HEK293T (cell line): ENCODE measurements at regions not wholly inside any gene's neighbourhood (a gene's known extent, or its start where the extent isn't known, plus 50 kb on each side); places are given as distances from the start of the nearest gene placed in this dataset.

ENCODE experiments used
- ARNT ChIP-seq: fragments of 450-650 bp; IDR thresholded peaks from 2 replicates; pipeline ENCODE4 v1.6.1; 2017; ENCODE audit warnings: mild to moderate bottlenecking
- BHLHE40 ChIP-seq: fragments of 450-650 bp; IDR thresholded peaks from 2 replicates; pipeline ENCODE4 v1.6.1; 2016; ENCODE audit warnings: mild to moderate bottlenecking, moderate library complexity, borderline replicate concordance
- FOXA1 ChIP-seq: fragments of 450-650 bp; IDR thresholded peaks from 2 replicates; pipeline ENCODE4 v1.6.1; 2016; ENCODE audit warnings: mild to moderate bottlenecking
- FOXM1 ChIP-seq: fragments of 450-650 bp; IDR thresholded peaks from 2 replicates; pipeline ENCODE4 v1.6.1; 2017; ENCODE audit warnings: mild to moderate bottlenecking, borderline replicate concordance
- NFRKB ChIP-seq: fragments of 450-650 bp; IDR thresholded peaks from 2 replicates; pipeline ENCODE4 v1.6.1; 2016; ENCODE audit warnings: mild to moderate bottlenecking, moderate library complexity
- SP1 ChIP-seq: fragments of 450-650 bp; IDR thresholded peaks from 2 replicates; pipeline ENCODE4 v1.6.1; 2017
- TARDBP ChIP-seq: fragments of 450-650 bp; IDR thresholded peaks from 2 replicates; pipeline ENCODE4 v1.6.1; 2016

DNA sequence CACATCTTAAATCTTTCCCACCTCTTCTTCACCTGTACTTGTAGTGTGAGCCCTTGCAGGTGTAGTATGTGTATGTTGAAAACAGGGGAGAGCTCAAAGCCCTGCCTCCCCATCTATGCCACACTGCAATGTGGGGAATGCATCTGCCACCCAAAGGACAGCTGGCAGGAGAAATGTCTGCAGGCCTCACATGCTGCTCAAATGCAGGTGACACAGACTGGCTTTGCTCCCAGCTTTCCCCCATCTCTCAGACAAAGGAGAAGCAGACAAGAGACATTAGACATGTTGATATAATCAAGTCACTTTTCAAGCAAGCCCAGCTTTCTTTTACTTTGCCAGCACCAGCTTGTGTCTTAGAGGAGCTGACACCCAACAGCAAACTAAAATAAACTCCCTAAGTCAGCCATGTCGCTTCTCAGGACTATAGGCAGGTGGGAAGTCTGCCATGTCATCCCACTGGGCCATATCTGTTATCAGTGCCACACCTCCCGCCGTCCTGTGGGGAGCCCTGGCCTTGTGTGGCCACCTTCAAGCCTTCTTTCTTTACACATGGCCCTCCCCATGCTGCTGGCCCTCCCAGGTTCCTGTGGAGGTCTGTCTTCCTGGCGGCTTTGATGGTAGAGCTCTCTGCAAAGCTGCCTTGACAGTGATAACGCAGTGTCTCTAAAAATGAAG, 102.1 kb downstream of the CXCL12 start:
- TF ChIP-seq FOXM1, result no peak
- no peak for TF ChIP-seq SP1
- no peak for TF ChIP-seq BHLHE40
- TF ChIP-seq NFRKB, result no peak
- TF ChIP-seq FOXA1, result no peak
- TF ChIP-seq ARNT, result no peak
- no peak for TF ChIP-seq TARDBP
